GM23338 (cell line): ENCODE measurements at regions not wholly inside any gene's neighbourhood (a gene's known extent, or its start where the extent isn't known, plus 50 kb on each side); places are given as distances from the start of the nearest gene placed in this dataset.

Experiments used
- ATAC-seq: fragments of 200-7000 bp; cut with Tn5 transposase; 3 replicates; pipeline ENCODE4 v1.9.1; 2020
- DNase-seq: peaks from one replicate; pipeline ENCODE4 v3.0.0-alpha.2; 2015; ENCODE audit warnings: low spot score
- H2AFZ ChIP-seq: fragments of 200-600 bp; sonication (generic); 2 replicates; pipeline ENCODE4 v1.8.0; 2016; ENCODE audit warnings: antibody characterized with exemption, mild to moderate bottlenecking, moderate library complexity
- H3F3A ChIP-seq: fragments of 200-600 bp; sonication (generic); replicated peaks from 2 replicates; pipeline ENCODE4 v1.8.0; 2017; ENCODE audit warnings: antibody characterized with exemption, mixed run types, low read depth
- H3K27ac ChIP-seq: fragments of 200-600 bp; sonication (generic); 2 replicates; pipeline ENCODE4 v1.6.1; 2016; ENCODE audit warnings: low read depth
- H3K27me3 ChIP-seq: fragments of 200-600 bp; sonication (generic); 2 replicates; pipeline ENCODE4 v1.8.0; 2016; ENCODE audit warnings: mild to moderate bottlenecking, mixed run types, moderate library complexity; ENCODE audit not compliant: insufficient read depth
- H3K36me3 ChIP-seq: fragments of 200-600 bp; sonication (generic); 2 replicates; pipeline ENCODE4 v1.8.0; 2016; ENCODE audit warnings: mild to moderate bottlenecking; ENCODE audit not compliant: insufficient read depth
- H3K4me1 ChIP-seq: fragments of 200-600 bp; sonication (generic); 2 replicates; pipeline ENCODE4 v1.8.0; 2016; ENCODE audit warnings: mild to moderate bottlenecking, moderate library complexity; ENCODE audit not compliant: insufficient read depth
- H3K4me2 ChIP-seq: fragments of 200-600 bp; sonication (generic); 2 replicates; pipeline ENCODE4 v1.7.1; 2017; ENCODE audit warnings: mixed run types
- H3K4me3 ChIP-seq: fragments of 200-600 bp; sonication (generic); 2 replicates; pipeline ENCODE4 v1.6.1; 2016; ENCODE audit warnings: mixed run types
- H3K79me2 ChIP-seq: fragments of 200-600 bp; sonication (generic); replicated peaks from 2 replicates; pipeline ENCODE4 v1.8.0; 2017; ENCODE audit warnings: mild to moderate bottlenecking; ENCODE audit not compliant: insufficient read depth
- H3K9me2 ChIP-seq: fragments of 200-600 bp; sonication (generic); 2 replicates; pipeline ENCODE4 v1.8.0; 2017; ENCODE audit not compliant: insufficient read depth
- H4K20me1 ChIP-seq: fragments of 200-600 bp; sonication (generic); replicated peaks from 2 replicates; pipeline ENCODE4 v1.8.0; 2017; ENCODE audit warnings: mild to moderate bottlenecking; ENCODE audit not compliant: insufficient read depth
- H3K27ac Mint-ChIP-seq: 2 replicates; pipeline ENCODE4 v1.8.0; 2020; ENCODE audit warnings: inconsistent platforms, mild to moderate bottlenecking, moderate library complexity, mixed read lengths
- H3K27me3 Mint-ChIP-seq: 3 replicates; pipeline ENCODE4 v1.8.0; 2022; ENCODE audit warnings: low read depth, mild to moderate bottlenecking, moderate library complexity, mixed read lengths, inconsistent platforms; ENCODE audit not compliant: insufficient read depth, poor library complexity
- H3K36me3 Mint-ChIP-seq: 3 replicates; pipeline ENCODE4 v1.8.0; 2021; ENCODE audit warnings: low read depth, mild to moderate bottlenecking, inconsistent platforms, moderate library complexity, mixed read lengths
- H3K4me1 Mint-ChIP-seq: 3 replicates; pipeline ENCODE4 v1.8.0; 2020; ENCODE audit warnings: mild to moderate bottlenecking, inconsistent platforms, mixed read lengths
- H3K4me3 Mint-ChIP-seq: 3 replicates; pipeline ENCODE4 v1.8.0; 2021; ENCODE audit warnings: moderate library complexity, mild to moderate bottlenecking, inconsistent platforms, mixed read lengths
- H3K9me3 Mint-ChIP-seq: 3 replicates; pipeline ENCODE4 v1.8.0; 2020; ENCODE audit warnings: moderate library complexity, mild to moderate bottlenecking, inconsistent platforms, mixed read lengths
- CREB1 ChIP-seq: fragments of 250-450 bp; sonication (Bioruptor Pico); IDR thresholded peaks from 2 replicates; pipeline ENCODE4 v1.5.0; 2020; ENCODE audit warnings: low read depth, mild to moderate bottlenecking, moderate library complexity
- EZH2 ChIP-seq: fragments of 200-600 bp; sonication (generic); IDR thresholded peaks from one replicate; pipeline ENCODE4 v1.8.0; 2017; ENCODE audit warnings: antibody characterized with exemption, mild to moderate bottlenecking, low read depth; ENCODE audit not compliant: unreplicated experiment
- JUNB ChIP-seq: IDR thresholded peaks from one replicate; pipeline ENCODE4 v1.6.1; 2016; ENCODE audit warnings: antibody characterized with exemption; ENCODE audit not compliant: unreplicated experiment
- NANOG ChIP-seq: IDR thresholded peaks from 2 replicates; pipeline ENCODE4 v1.6.1; 2016; ENCODE audit warnings: antibody characterized with exemption, borderline replicate concordance
- POLR2AphosphoS5 ChIP-seq: IDR thresholded peaks from 2 replicates; pipeline ENCODE4 v1.6.1; 2016; ENCODE audit warnings: antibody characterized with exemption, low read depth
- STAT1 ChIP-seq: IDR thresholded peaks from one replicate; pipeline ENCODE4 v1.6.1; 2016; ENCODE audit warnings: antibody characterized with exemption; ENCODE audit not compliant: unreplicated experiment
- ZNF114 ChIP-seq: fragments of 250-450 bp; sonication (Bioruptor Pico); IDR thresholded peaks from 2 replicates; pipeline ENCODE4 v1.5.0; 2020; ENCODE audit warnings: mild to moderate bottlenecking, moderate library complexity
- ZNF331 ChIP-seq: fragments of 250-450 bp; sonication (Bioruptor Pico); IDR thresholded peaks from 2 replicates; pipeline ENCODE4 v1.5.0; 2020; ENCODE audit warnings: low read depth, mild to moderate bottlenecking, moderate library complexity
- TF ChIP-seq, protein P1 (sequence below): IDR thresholded peaks from 2 replicates; pipeline ENCODE4 v1.6.1; 2016; ENCODE audit warnings: antibody characterized with exemption
- TF ChIP-seq, protein P2 (sequence below): fragments of 250-450 bp; sonication (Bioruptor Pico); IDR thresholded peaks from 2 replicates; pipeline ENCODE4 v1.5.0; 2020; ENCODE audit warnings: mild to moderate bottlenecking, moderate library complexity
- TF ChIP-seq, protein P3 (sequence below): IDR thresholded peaks from one replicate; pipeline ENCODE4 v1.6.1; 2018; ENCODE audit warnings: antibody characterized with exemption; ENCODE audit not compliant: unreplicated experiment

DNA sequence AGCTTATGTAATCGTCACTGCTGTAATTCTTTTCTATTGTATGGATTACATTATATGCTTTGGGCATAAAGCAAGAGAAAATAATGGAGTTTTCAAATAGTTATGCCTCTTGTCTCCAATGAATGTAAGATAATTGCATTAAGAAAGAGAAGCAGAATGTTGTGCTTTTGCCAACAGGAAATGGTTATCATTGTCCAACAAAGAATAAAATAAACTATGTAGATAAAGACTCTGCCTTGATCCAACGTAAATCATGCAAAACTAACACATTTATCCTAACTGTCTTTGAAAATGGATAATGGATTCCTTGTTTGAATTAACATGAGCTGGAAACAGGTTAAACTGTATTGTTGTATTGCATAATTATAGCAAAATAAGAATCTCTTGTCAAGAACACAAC, 1709.0 kb downstream of the PCDH7 start:
- H3K4me2 ChIP-seq = no peak overlapping the region
- Mint-ChIP-seq H3K27me3 (no peaks in the 10 kb centered on the region), H3K4me1 (peaks cover 3% of the 10 kb centered on the region; the same call in 2 of the 3 replicates), H3K4me3 (no peak overlapping the region), H3K27ac (no peak overlapping the region), H3K9me3 (no peaks in the 10 kb centered on the region), H3K36me3 (no peaks in the 10 kb centered on the region)
- H4K20me1 ChIP-seq = no peaks in the 10 kb centered on the region
- TF ChIP-seq, protein P1, sequence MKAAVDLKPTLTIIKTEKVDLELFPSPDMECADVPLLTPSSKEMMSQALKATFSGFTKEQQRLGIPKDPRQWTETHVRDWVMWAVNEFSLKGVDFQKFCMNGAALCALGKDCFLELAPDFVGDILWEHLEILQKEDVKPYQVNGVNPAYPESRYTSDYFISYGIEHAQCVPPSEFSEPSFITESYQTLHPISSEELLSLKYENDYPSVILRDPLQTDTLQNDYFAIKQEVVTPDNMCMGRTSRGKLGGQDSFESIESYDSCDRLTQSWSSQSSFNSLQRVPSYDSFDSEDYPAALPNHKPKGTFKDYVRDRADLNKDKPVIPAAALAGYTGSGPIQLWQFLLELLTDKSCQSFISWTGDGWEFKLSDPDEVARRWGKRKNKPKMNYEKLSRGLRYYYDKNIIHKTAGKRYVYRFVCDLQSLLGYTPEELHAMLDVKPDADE = no peak
- TF ChIP-seq CREB1 (CRISPR knock-in tag) (no peak), ZNF331 (CRISPR knock-in tag) (no peak), POLR2AphosphoS5 (no peak)
- TF ChIP-seq, protein P2, sequence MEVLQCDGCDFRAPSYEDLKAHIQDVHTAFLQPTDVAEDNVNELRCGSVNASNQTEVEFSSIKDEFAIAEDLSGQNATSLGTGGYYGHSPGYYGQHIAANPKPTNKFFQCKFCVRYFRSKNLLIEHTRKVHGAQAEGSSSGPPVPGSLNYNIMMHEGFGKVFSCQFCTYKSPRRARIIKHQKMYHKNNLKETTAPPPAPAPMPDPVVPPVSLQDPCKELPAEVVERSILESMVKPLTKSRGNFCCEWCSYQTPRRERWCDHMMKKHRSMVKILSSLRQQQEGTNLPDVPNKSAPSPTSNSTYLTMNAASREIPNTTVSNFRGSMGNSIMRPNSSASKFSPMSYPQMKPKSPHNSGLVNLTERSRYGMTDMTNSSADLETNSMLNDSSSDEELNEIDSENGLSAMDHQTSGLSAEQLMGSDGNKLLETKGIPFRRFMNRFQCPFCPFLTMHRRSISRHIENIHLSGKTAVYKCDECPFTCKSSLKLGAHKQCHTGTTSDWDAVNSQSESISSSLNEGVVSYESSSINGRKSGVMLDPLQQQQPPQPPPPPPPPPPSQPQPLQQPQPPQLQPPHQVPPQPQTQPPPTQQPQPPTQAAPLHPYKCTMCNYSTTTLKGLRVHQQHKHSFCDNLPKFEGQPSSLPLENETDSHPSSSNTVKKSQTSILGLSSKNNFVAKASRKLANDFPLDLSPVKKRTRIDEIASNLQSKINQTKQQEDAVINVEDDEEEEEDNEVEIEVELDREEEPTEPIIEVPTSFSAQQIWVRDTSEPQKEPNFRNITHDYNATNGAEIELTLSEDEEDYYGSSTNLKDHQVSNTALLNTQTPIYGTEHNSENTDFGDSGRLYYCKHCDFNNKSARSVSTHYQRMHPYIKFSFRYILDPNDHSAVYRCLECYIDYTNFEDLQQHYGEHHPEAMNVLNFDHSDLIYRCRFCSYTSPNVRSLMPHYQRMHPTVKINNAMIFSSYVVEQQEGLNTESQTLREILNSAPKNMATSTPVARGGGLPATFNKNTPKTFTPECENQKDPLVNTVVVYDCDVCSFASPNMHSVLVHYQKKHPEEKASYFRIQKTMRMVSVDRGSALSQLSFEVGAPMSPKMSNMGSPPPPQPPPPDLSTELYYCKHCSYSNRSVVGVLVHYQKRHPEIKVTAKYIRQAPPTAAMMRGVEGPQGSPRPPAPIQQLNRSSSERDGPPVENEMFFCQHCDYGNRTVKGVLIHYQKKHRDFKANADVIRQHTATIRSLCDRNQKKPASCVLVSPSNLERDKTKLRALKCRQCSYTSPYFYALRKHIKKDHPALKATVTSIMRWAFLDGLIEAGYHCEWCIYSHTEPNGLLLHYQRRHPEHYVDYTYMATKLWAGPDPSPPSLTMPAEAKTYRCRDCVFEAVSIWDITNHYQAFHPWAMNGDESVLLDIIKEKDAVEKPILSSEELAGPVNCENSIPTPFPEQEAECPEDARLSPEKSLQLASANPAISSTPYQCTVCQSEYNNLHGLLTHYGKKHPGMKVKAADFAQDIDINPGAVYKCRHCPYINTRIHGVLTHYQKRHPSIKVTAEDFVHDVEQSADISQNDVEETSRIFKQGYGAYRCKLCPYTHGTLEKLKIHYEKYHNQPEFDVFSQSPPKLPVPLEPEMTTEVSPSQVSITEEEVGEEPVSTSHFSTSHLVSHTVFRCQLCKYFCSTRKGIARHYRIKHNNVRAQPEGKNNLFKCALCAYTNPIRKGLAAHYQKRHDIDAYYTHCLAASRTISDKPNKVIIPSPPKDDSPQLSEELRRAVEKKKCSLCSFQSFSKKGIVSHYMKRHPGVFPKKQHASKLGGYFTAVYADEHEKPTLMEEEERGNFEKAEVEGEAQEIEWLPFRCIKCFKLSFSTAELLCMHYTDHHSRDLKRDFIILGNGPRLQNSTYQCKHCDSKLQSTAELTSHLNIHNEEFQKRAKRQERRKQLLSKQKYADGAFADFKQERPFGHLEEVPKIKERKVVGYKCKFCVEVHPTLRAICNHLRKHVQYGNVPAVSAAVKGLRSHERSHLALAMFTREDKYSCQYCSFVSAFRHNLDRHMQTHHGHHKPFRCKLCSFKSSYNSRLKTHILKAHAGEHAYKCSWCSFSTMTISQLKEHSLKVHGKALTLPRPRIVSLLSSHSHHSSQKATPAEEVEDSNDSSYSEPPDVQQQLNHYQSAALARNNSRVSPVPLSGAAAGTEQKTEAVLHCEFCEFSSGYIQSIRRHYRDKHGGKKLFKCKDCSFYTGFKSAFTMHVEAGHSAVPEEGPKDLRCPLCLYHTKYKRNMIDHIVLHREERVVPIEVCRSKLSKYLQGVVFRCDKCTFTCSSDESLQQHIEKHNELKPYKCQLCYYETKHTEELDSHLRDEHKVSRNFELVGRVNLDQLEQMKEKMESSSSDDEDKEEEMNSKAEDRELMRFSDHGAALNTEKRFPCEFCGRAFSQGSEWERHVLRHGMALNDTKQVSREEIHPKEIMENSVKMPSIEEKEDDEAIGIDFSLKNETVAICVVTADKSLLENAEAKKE (CRISPR knock-in tag) = no peak
- no peak for ATAC-seq
- H2AFZ ChIP-seq = no peak overlapping the region
- H3K4me1 ChIP-seq = 0 out of 2 replicates have a peak, but pooled peaks cover 3% of the 10 kb centered on the region
- H3K9me2 ChIP-seq = peaks cover 6% of the 10 kb centered on the region; the same call in 1 of the 2 replicates
- H3K27ac ChIP-seq = no peak overlapping the region
- no peak for DNase-seq
- H3K79me2 ChIP-seq = no peaks in the 10 kb centered on the region
- H3F3A ChIP-seq = no peaks in the 10 kb centered on the region
- H3K36me3 ChIP-seq = no peaks in the 10 kb centered on the region
- H3K27me3 ChIP-seq = no peaks in the 10 kb centered on the region
- no peak overlapping the region for H3K4me3 ChIP-seq

DNA sequence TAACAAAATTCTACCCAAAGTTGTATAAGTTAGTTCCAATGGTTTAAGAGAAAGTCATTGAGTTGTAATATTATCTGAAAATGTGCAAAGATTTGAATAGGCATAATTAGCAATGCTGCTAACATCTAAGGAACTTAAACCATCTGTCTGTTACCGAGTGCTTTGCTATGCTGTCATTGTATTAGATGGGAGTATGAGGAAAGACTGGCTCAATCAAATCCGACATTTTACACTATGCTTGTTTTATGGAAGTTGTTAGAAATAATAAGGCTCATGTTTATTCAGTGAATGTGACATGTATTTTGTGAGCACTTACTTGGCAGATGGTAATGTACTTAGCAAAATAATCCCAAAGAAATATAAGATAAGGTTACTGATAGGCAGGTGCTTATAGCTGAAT, 1715.1 kb downstream of the PCDH7 start:
- Histone ChIP-seq H3K4me2 (no peak overlapping the region), H3K4me1 (0 out of 2 replicates have a peak, but pooled peaks cover 3% of the 10 kb centered on the region), H3K9me2 (peaks cover 6% of the 10 kb centered on the region; the same call in 1 of the 2 replicates), H3K4me3 (no peak overlapping the region), H3K36me3 (no peaks in the 10 kb centered on the region), H3K79me2 (no peaks in the 10 kb centered on the region), H3K27me3 (no peaks in the 10 kb centered on the region), H3K27ac (no peak overlapping the region), H4K20me1 (no peaks in the 10 kb centered on the region), H3F3A (no peaks in the 10 kb centered on the region), H2AFZ (no peak overlapping the region)
- DNase-seq = no peak
- no peaks in the 10 kb centered on the region for H3K9me3 Mint-ChIP-seq
- no peaks in the 10 kb centered on the region for H3K27me3 Mint-ChIP-seq
- no peaks in the 10 kb centered on the region for H3K36me3 Mint-ChIP-seq
- ATAC-seq = no peak
- no peak overlapping the region for H3K4me3 Mint-ChIP-seq
- no peak overlapping the region for H3K27ac Mint-ChIP-seq
- no peaks in the 10 kb centered on the region for H3K4me1 Mint-ChIP-seq
- TF ChIP-seq, protein P3, sequence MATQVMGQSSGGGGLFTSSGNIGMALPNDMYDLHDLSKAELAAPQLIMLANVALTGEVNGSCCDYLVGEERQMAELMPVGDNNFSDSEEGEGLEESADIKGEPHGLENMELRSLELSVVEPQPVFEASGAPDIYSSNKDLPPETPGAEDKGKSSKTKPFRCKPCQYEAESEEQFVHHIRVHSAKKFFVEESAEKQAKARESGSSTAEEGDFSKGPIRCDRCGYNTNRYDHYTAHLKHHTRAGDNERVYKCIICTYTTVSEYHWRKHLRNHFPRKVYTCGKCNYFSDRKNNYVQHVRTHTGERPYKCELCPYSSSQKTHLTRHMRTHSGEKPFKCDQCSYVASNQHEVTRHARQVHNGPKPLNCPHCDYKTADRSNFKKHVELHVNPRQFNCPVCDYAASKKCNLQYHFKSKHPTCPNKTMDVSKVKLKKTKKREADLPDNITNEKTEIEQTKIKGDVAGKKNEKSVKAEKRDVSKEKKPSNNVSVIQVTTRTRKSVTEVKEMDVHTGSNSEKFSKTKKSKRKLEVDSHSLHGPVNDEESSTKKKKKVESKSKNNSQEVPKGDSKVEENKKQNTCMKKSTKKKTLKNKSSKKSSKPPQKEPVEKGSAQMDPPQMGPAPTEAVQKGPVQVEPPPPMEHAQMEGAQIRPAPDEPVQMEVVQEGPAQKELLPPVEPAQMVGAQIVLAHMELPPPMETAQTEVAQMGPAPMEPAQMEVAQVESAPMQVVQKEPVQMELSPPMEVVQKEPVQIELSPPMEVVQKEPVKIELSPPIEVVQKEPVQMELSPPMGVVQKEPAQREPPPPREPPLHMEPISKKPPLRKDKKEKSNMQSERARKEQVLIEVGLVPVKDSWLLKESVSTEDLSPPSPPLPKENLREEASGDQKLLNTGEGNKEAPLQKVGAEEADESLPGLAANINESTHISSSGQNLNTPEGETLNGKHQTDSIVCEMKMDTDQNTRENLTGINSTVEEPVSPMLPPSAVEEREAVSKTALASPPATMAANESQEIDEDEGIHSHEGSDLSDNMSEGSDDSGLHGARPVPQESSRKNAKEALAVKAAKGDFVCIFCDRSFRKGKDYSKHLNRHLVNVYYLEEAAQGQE = no peak
- TF ChIP-seq CREB1 (CRISPR knock-in tag) (no peak), NANOG (no peak), STAT1 (no peak), EZH2 (no peak), ZNF114 (CRISPR knock-in tag) (no peak), JUNB (no peak)
- TF ChIP-seq, protein P1 = no peak
